ENCODE measurements at regions not wholly inside any gene's neighbourhood (a gene's known extent, or its start where the extent isn't known, plus 50 kb on each side); places are given as distances from the start of the nearest gene placed in this dataset.

GRCh38 chr3:28746990-28747389 is 398.4 kb upstream of the AZI2 start (continued):
- TF ChIP-seq ZNF274 (IDR thresholded peaks at IDR 0.05; ENCODE audit: insufficient read depth, insufficient read length) (no peak), NR2F1 (conservative IDR thresholded peaks at IDR 0.05) (no peak)

- no peak overlapping the region for H3K27ac ChIP-seq (ENCODE audit: control insufficient read depth, insufficient read depth)
- H2AFZ ChIP-seq (ENCODE audit: control insufficient read depth, low read depth, low read length): no peak overlapping the region
- in situ Hi-C loops (cut with MboI): no loop called here
- ChIA-PET SMC1A (ENCODE audit: uncharacterized antibody, unreplicated experiment) (no interaction called here), POLR2A (no interaction called here), RAD21 (ENCODE audit: unreplicated experiment) (no interaction called here), CTCF (interaction anchor here (1.3 kb wide), 1 partner anchor 25 kb away, joined by 3 read pairs; no protein-coding TSS in a partner anchor)
- H3K9ac ChIP-seq (ENCODE audit: control insufficient read depth, insufficient read depth, low read length): no peak overlapping the region
- WGBS (ENCODE audit: insufficient coverage, insufficient replicate concordance, low lambda C conversion rate, missing lambda C conversion rate): 3% methylated on average over 2 of the region's 2 CpGs
- no peaks in the 10 kb centered on the region for H4K20me1 ChIP-seq (ENCODE audit: control insufficient read depth, insufficient read depth)
- no peak overlapping the region for H3K4me3 ChIP-seq
- no peaks in the 10 kb centered on the region for H3K9me3 ChIP-seq (replicated peaks; ENCODE audit: control insufficient read depth, insufficient read depth, low read length)
- H3K4me2 ChIP-seq (ENCODE audit: control insufficient read depth, insufficient read depth): no peak overlapping the region
- no TSS peak for BruUV-seq (replicated peaks)
- DNase-seq (ENCODE audit: low read depth, low spot score): no peak
- H3K79me2 ChIP-seq (ENCODE audit: control insufficient read depth, insufficient read depth, low read length): no peaks in the 10 kb centered on the region
- H3K4me1 ChIP-seq (ENCODE audit: control insufficient read depth, insufficient read depth, low read length): no peaks in the 10 kb centered on the region
- no peaks in the 10 kb centered on the region for H3K27me3 ChIP-seq (replicated peaks in 1 of 2; ENCODE audit: control insufficient read depth in 2 of 2, insufficient read depth in 2 of 2, low read length in 1 of 2)
- H3K36me3 ChIP-seq (ENCODE audit: control insufficient read depth in 2 of 2, insufficient read depth in 2 of 2, low read length in 1 of 2): no peaks in the 10 kb centered on the region
- FAIRE-seq: no peak
- intact Hi-C loops (cut with micrococcal nuclease; ENCODE audit: unreplicated experiment): no loop called here
- ATAC-seq: no peak
- no peak for TF ChIP-seq MEF2A (IDR thresholded peaks at IDR 0.05; ENCODE audit: insufficient read depth, low read depth, low read length)
- no peak for TF ChIP-seq MYC (IDR thresholded peaks at IDR 0.05; ENCODE audit: insufficient read depth, insufficient read length, insufficient replicate concordance, low read length, severe bottlenecking)
- TF ChIP-seq EP300 (IDR thresholded peaks at IDR 0.05; ENCODE audit: borderline replicate concordance in 1 of 2, control insufficient read depth in 1 of 2, low read depth in 2 of 2, low read length in 2 of 2): no peak
- no peak for TF ChIP-seq CHD2 (IDR thresholded peaks at IDR 0.05; ENCODE audit: borderline replicate concordance, low read depth, low read length)
- no peak for TF ChIP-seq MTA2 (IDR thresholded peaks at IDR 0.05; ENCODE audit: low read depth)
- TF ChIP-seq ZBTB11 (CRISPR knock-in tag; IDR thresholded peaks at IDR 0.05): no peak
- TF ChIP-seq HCFC1 (IDR thresholded peaks at IDR 0.05; ENCODE audit: low read length): no peak
- no peak for TF ChIP-seq FOXM1 (IDR thresholded peaks at IDR 0.05; ENCODE audit: low read depth, low read length)
- no peak for TF ChIP-seq HDAC6 (IDR thresholded peaks at IDR 0.05; ENCODE audit: unreplicated experiment)
- no peak for TF ChIP-seq MTA3 (IDR thresholded peaks at IDR 0.05; ENCODE audit: borderline replicate concordance, low read length)
- TF ChIP-seq BACH1 (IDR thresholded peaks at IDR 0.05; ENCODE audit: borderline replicate concordance): no peak
- no peak for TF ChIP-seq BCLAF1 (IDR thresholded peaks at IDR 0.05)
- TF ChIP-seq CEBPB (IDR thresholded peaks at IDR 0.05; ENCODE audit: borderline replicate concordance in 1 of 2, low read depth in 2 of 2, low read length in 2 of 2): no peak
Observed at GRCh38 chr3:28751864-28752263, 403.2 kb upstream of the AZI2 start.

Measured in GM12878 (cell line).